HEK293T (cell line): ENCODE measurements at regions not wholly inside any gene's neighbourhood (a gene's known extent, or its start where the extent isn't known, plus 50 kb on each side); places are given as distances from the start of the nearest gene placed in this dataset.

ENCODE experiments used
- CTCF ChIA-PET: fragments of 350-600 bp; formaldehyde crosslinking; extraction: SDS; loops from one replicate; lab custom pipeline; 2021; ENCODE audit warnings: antibody characterized with exemption, inconsistent platforms; lab: Yijun Ruan, JAX
- POLR2A ChIA-PET: fragments of 350-600 bp; formaldehyde crosslinking; extraction: SDS; loops from one replicate; lab custom pipeline; 2020; ENCODE audit warnings: antibody characterized with exemption, inconsistent platforms; lab: Yijun Ruan, JAX
- DNase-seq: peaks from one replicate; pipeline ENCODE4 v3.0.0; 2012; ENCODE audit warnings: mixed read lengths; ENCODE audit errors: extremely low spot score
- ARNT ChIP-seq: fragments of 450-650 bp; IDR thresholded peaks from 2 replicates; pipeline ENCODE4 v1.6.1; 2017; ENCODE audit warnings: mild to moderate bottlenecking
- BHLHE40 ChIP-seq: fragments of 450-650 bp; IDR thresholded peaks from 2 replicates; pipeline ENCODE4 v1.6.1; 2016; ENCODE audit warnings: mild to moderate bottlenecking, moderate library complexity, borderline replicate concordance
- CTBP1 ChIP-seq: fragments of 450-650 bp; IDR thresholded peaks from 2 replicates; pipeline ENCODE4 v1.6.1; 2016; ENCODE audit warnings: borderline replicate concordance
- ELF4 ChIP-seq: fragments of 450-650 bp; IDR thresholded peaks from 2 replicates; pipeline ENCODE4 v1.6.1; 2017; ENCODE audit warnings: antibody characterized with exemption
- FOXA1 ChIP-seq: fragments of 450-650 bp; IDR thresholded peaks from 2 replicates; pipeline ENCODE4 v1.6.1; 2016; ENCODE audit warnings: mild to moderate bottlenecking
- FOXK2 ChIP-seq: fragments of 450-650 bp; IDR thresholded peaks from 2 replicates; pipeline ENCODE4 v1.6.1; 2016; ENCODE audit warnings: mild to moderate bottlenecking
- FOXM1 ChIP-seq: fragments of 450-650 bp; IDR thresholded peaks from 2 replicates; pipeline ENCODE4 v1.6.1; 2017; ENCODE audit warnings: mild to moderate bottlenecking, borderline replicate concordance
- HDGF ChIP-seq: fragments of 450-650 bp; IDR thresholded peaks from 2 replicates; pipeline ENCODE4 v1.6.1; 2017; ENCODE audit warnings: antibody characterized with exemption, borderline replicate concordance
- L3MBTL2 ChIP-seq: fragments of 450-650 bp; conservative IDR thresholded peaks from 2 replicates; pipeline ENCODE4 v1.6.1; 2016; ENCODE audit warnings: mild to moderate bottlenecking
- LEF1 ChIP-seq: fragments of 450-650 bp; IDR thresholded peaks from 2 replicates; pipeline ENCODE4 v1.6.1; 2017; ENCODE audit warnings: mild to moderate bottlenecking, borderline replicate concordance
- NFRKB ChIP-seq: fragments of 450-650 bp; IDR thresholded peaks from 2 replicates; pipeline ENCODE4 v1.6.1; 2016; ENCODE audit warnings: mild to moderate bottlenecking, moderate library complexity
- SP1 ChIP-seq: fragments of 450-650 bp; IDR thresholded peaks from 2 replicates; pipeline ENCODE4 v1.6.1; 2017
- SUZ12 ChIP-seq: fragments of 450-650 bp; IDR thresholded peaks from 2 replicates; pipeline ENCODE4 v1.6.1; 2016; ENCODE audit warnings: mild to moderate bottlenecking
- TARDBP ChIP-seq: fragments of 450-650 bp; IDR thresholded peaks from 2 replicates; pipeline ENCODE4 v1.6.1; 2016
- ZNF384 ChIP-seq: fragments of 450-650 bp; IDR thresholded peaks from 2 replicates; pipeline ENCODE4 v1.6.1; 2016
- TF ChIP-seq, protein P1 (sequence below): fragments of 450-650 bp; IDR thresholded peaks from 2 replicates; pipeline ENCODE4 v1.6.1; 2016

DNA sequence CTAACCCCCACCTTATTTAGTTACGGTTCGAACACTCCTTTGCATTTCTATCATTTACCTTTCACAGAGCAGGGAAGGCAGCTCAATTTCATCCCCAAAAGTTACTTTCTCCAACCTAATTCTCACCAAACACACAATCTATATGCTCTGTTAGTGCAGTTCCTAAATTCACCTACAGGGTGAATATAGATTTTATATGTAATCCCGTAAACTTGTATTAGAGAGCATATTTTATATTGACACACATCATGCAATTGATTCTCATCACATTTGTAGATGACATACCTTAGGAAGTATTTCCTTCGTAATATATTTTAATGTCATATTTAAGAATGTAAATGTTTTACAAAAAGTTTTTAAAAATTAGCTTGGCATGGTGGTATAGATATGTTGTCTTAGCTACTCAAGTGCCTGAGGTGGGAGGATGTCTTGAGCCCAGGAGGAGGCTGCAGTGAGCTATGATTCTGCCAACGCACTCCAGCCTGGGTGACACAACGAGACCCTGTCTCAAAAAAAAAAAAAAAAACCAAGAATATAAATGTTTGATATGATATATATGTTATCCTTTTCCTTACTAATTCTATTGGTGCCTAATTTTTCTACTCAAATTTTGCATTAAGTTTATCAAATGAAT lies 57.3 kb upstream of the TNFRSF19 start:
- DNase-seq = no peak
- POLR2A ChIA-PET = no interaction called here
- CTCF ChIA-PET = interaction anchor here (0.7 to 1.5 kb wide), 4 partner anchors 9 to 57 kb away, joined by 3 to 5 read pairs (median 4); partner anchors contain the start of gene TNFRSF19
- TF ChIP-seq ARNT = no peak
- no peak for TF ChIP-seq ZNF384
- no peak for TF ChIP-seq FOXK2
- TF ChIP-seq SP1 = no peak
- no peak for TF ChIP-seq CTBP1
- no peak for TF ChIP-seq FOXM1
- TF ChIP-seq LEF1 = no peak
- no peak for TF ChIP-seq BHLHE40
- no peak for TF ChIP-seq SUZ12
- TF ChIP-seq ELF4 = no peak
- TF ChIP-seq, protein P1, sequence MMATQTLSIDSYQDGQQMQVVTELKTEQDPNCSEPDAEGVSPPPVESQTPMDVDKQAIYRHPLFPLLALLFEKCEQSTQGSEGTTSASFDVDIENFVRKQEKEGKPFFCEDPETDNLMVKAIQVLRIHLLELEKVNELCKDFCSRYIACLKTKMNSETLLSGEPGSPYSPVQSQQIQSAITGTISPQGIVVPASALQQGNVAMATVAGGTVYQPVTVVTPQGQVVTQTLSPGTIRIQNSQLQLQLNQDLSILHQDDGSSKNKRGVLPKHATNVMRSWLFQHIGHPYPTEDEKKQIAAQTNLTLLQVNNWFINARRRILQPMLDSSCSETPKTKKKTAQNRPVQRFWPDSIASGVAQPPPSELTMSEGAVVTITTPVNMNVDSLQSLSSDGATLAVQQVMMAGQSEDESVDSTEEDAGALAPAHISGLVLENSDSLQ = no peak
- TF ChIP-seq L3MBTL2 = no peak
- TF ChIP-seq NFRKB = no peak
- no peak for TF ChIP-seq FOXA1
- no peak for TF ChIP-seq HDGF
- TF ChIP-seq TARDBP = no peak

DNA sequence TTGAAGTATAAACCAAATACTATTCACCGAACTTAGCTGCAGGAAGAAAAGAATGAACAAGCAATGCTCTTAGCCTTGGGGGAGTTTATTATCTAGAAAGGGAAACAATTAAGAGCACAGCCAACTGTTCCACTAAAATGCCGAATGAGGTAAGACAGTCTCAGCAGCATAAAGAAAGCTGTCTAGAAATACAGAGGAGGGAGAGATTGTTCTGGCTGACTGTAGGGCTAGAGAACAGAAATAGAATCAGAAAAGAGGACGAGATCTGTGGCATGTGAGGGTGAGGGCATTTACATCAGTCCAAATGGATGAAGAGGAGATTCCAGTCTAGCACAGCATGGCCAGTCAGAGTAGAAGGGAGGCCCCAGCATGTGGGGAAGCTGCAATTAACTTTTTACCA lies 56.8 kb upstream of the TNFRSF19 start:
- DNase-seq = no peak
- TF ChIP-seq HDGF (no peak), L3MBTL2 (no peak), LEF1 (no peak), BHLHE40 (no peak), NFRKB (no peak), ZNF384 (no peak), ELF4 (no peak), SP1 (no peak), CTBP1 (no peak), FOXK2 (no peak)
- TF ChIP-seq, protein P1 = no peak
- POLR2A ChIA-PET = no interaction called here
- CTCF ChIA-PET = interaction anchor here (0.7 to 1.3 kb wide), 2 partner anchors 15 to 43 kb away, joined by 3 read pairs; no protein-coding TSS in a partner anchor

GRCh38 chr13:23514076-23514475 lies 56.1 kb upstream of the TNFRSF19 start:
- DNase-seq = no peak
- TF ChIP-seq, protein P1 = no peak
- ChIA-PET POLR2A (no interaction called here), CTCF (interaction anchor here (0.6 to 1.3 kb wide), 2 partner anchors 16 to 25 kb away, joined by 3 to 10 read pairs; no protein-coding TSS in a partner anchor)

DNA sequence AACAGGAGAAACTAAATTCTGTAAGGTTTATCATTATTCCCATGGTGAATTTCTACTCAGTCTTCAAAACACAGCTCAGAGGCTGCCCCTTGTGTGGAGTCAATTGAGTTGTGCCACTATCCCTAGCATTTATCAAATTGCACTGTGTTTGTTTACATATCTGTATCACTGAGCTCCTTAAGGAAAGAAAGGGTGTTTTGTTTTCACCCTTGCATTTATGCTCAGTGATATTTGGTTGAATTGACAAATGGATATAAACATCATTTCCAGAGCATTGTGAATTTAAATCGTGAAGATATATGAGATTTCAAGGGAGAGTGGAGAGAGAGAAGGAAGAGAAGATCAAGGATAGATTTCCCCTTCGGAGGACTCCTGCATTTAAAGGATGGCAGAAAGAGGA lies 55.1 kb upstream of the TNFRSF19 start:
- POLR2A ChIA-PET = no interaction called here

DNA sequence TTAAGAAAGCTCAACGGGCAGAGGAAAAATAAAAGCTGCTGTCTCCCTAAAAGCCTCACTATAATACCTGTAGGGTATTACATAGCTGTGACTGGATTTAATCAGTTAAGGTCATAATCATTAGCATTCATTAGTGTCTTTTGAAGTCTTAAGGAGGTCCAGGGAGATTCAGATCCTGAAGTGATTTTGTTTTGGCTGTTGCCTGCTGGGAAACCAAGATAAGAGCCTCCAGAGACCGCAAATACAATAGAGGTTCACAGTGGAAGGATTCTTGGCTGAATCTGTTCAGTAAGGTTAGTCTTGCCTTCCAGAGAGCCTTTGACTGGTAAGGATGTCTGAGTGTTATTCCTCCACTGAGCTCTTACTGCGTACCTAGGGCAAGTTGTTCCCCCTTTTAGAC lies 54.0 kb upstream of the TNFRSF19 start:
- POLR2A ChIA-PET = no interaction called here

More for the DNA sequence above, 55.1 kb upstream of the TNFRSF19 start:
- no peak for TF ChIP-seq LEF1
- CTCF ChIA-PET = no interaction called here
- no peak for DNase-seq

DNA sequence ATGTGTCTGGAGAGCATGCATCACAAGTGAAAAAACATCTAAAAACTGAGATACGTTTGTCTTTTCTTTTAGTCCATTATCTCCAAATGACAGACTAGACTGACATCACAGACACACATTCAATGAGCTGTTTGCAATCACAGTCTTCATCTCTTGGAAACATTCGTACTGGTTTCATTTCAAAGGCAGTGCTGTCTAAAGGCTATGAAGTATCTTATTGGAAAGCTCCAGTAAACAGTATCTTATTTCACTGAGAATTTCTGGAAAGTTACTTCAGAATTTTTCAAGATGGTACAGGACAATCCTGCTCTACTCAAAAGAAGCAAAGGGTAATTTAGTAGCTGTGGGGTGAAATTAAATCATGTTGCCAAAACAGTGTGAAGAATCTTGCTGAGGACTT lies 53.5 kb upstream of the TNFRSF19 start:
- CTCF ChIA-PET = interaction anchor here (1.2 kb wide), 1 partner anchor 102 kb away, joined by 5 read pairs; no protein-coding TSS in a partner anchor
- no peak for TF ChIP-seq FOXM1
- no peak for TF ChIP-seq FOXA1
- no peak for TF ChIP-seq SUZ12
- TF ChIP-seq L3MBTL2 = no peak
- TF ChIP-seq CTBP1 = no peak
- TF ChIP-seq ELF4 = no peak
- TF ChIP-seq HDGF = no peak
- TF ChIP-seq FOXK2 = no peak
- TF ChIP-seq SP1 = no peak
- TF ChIP-seq ZNF384 = no peak
- no peak for TF ChIP-seq NFRKB
- TF ChIP-seq ARNT = no peak
- TF ChIP-seq LEF1 = no peak
- no peak for TF ChIP-seq TARDBP
- TF ChIP-seq BHLHE40 = no peak
- no peak for DNase-seq
- POLR2A ChIA-PET = no interaction called here

More for the DNA sequence above, 54.0 kb upstream of the TNFRSF19 start:
- no peak for TF ChIP-seq SUZ12
- no peak for TF ChIP-seq NFRKB
- no peak for TF ChIP-seq LEF1
- TF ChIP-seq CTBP1 = no peak
- no peak for DNase-seq
- CTCF ChIA-PET = interaction anchor here (1.2 kb wide), 1 partner anchor 102 kb away, joined by 5 read pairs; no protein-coding TSS in a partner anchor

DNA sequence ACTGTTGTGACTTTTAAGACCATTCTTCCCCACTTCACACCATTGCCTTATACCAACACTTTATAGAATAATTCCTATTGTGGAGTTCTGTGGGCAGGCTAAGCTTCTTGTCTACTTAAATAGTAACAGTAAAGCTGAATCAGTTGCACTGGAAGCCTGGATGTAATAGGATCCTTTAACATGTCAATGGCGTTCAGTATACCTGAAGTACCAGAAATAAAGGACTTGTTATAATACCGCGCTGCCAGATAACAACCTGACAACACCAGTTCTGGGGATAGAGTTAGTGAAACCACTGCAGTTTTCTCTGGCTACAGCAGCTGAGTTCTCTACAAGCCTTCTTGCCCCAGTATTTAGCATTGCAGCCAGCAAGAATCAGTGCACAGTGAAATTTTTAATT lies 52.0 kb upstream of the TNFRSF19 start:
- no peak for DNase-seq
- CTCF ChIA-PET = no interaction called here
- no peak for TF ChIP-seq SUZ12
- no peak for TF ChIP-seq CTBP1
- TF ChIP-seq LEF1 = no peak
- TF ChIP-seq, protein P1 = no peak
- no peak for TF ChIP-seq ELF4
- no peak for TF ChIP-seq BHLHE40
- no peak for TF ChIP-seq FOXK2
- TF ChIP-seq ZNF384 = no peak
- POLR2A ChIA-PET = no interaction called here
